B cell (primary cell): ENCODE measurements at regions not wholly inside any gene's neighbourhood (a gene's known extent, or its start where the extent isn't known, plus 50 kb on each side); places are given as distances from the start of the nearest gene placed in this dataset.

ENCODE experiments used
- EZH2 ChIP-seq: IDR thresholded peaks from 2 replicates; pipeline ENCODE4 v1.6.1; 2012; ENCODE audit warnings: borderline replicate concordance, low read depth, mild to moderate bottlenecking, moderate library complexity, low read length; ENCODE audit not compliant: insufficient read depth, poor library complexity, severe bottlenecking
- TF ChIP-seq, protein P1 (sequence below): fragments of 200-600 bp; IDR thresholded peaks from one replicate; pipeline ENCODE4 v1.8.0; 2022; ENCODE audit warnings: antibody characterized with exemption, mild to moderate bottlenecking

- TF ChIP-seq, protein P1, sequence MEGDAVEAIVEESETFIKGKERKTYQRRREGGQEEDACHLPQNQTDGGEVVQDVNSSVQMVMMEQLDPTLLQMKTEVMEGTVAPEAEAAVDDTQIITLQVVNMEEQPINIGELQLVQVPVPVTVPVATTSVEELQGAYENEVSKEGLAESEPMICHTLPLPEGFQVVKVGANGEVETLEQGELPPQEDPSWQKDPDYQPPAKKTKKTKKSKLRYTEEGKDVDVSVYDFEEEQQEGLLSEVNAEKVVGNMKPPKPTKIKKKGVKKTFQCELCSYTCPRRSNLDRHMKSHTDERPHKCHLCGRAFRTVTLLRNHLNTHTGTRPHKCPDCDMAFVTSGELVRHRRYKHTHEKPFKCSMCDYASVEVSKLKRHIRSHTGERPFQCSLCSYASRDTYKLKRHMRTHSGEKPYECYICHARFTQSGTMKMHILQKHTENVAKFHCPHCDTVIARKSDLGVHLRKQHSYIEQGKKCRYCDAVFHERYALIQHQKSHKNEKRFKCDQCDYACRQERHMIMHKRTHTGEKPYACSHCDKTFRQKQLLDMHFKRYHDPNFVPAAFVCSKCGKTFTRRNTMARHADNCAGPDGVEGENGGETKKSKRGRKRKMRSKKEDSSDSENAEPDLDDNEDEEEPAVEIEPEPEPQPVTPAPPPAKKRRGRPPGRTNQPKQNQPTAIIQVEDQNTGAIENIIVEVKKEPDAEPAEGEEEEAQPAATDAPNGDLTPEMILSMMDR, result no peak
- no peak for TF ChIP-seq EZH2
Observed at GRCh38 chr2:52404046-52404445, 1363.6 kb upstream of the CHAC2 start.
